ENCODE measurements at regions not wholly inside any gene's neighbourhood (a gene's known extent, or its start where the extent isn't known, plus 50 kb on each side); places are given as distances from the start of the nearest gene placed in this dataset.

DNA sequence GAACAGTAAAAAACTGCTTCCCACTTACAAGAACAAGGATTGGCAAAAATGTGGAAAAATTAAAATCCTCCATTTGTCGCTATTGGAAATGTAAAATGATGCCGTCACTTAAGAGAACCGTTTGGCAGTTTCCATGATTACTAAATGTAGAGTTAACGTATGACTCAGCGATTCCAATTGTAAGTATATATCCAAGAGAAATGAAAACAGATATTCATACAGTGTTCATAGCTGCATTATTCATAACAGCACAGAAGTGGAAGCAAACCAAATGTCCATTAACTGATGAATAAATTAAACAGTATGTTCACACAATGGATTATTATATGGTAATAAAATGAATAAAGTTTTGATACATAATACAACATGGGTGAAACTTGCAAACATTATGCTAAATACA, 971.0 kb downstream of the AMY1C start:
- Histone ChIP-seq H3K18ac (ENCODE audit: insufficient read length, low read depth, low read length) (no peak overlapping the region), H3K4ac (ENCODE audit: low read depth, low read length) (no peak overlapping the region), H4K8ac (replicated peaks; ENCODE audit: insufficient read length, low read depth, low read length) (no peak overlapping the region), H4K5ac (ENCODE audit: insufficient read length, low read depth, low read length) (no peak overlapping the region), H3K23ac (ENCODE audit: insufficient read length, low read depth, low read length) (no peak overlapping the region), H3T11ph (ENCODE audit: low read length) (no peak overlapping the region), H3K9me3 (ENCODE audit: control insufficient read depth, low read depth, low read length) (no peaks in the 10 kb centered on the region), H3K9ac (ENCODE audit: extremely low read depth, insufficient read length, low read length) (no peak overlapping the region), H2BK20ac (ENCODE audit: low read depth, low read length, poor library complexity, severe bottlenecking) (no peak overlapping the region), H2BK5ac (ENCODE audit: insufficient read length, low read length) (no peak overlapping the region), H3K4me1 (ENCODE audit: insufficient read depth, low read length) (no peaks in the 10 kb centered on the region), H2BK15ac (ENCODE audit: low read depth, low read length) (no peak overlapping the region), H3K79me2 (ENCODE audit: insufficient read depth, low read length) (no peaks in the 10 kb centered on the region), H3K56ac (ENCODE audit: insufficient read length, low read depth, low read length) (no peak overlapping the region), H3K27ac (ENCODE audit: insufficient read length, low read depth, low read length) (no peak overlapping the region), H4K91ac (ENCODE audit: insufficient read length, low read depth, low read length) (no peak overlapping the region), H3K27me3 (ENCODE audit: insufficient read depth, low read length) (no peaks in the 10 kb centered on the region), H2AFZ (ENCODE audit: low read length) (no peak overlapping the region), H3K23me2 (ENCODE audit: insufficient read length, low read depth, low read length, poor library complexity, severe bottlenecking) (no peaks in the 10 kb centered on the region), H2AK5ac (ENCODE audit: insufficient read length, low read length) (no peak overlapping the region), H2BK12ac (ENCODE audit: insufficient read length, low read depth, low read length) (no peak overlapping the region), H2BK120ac (ENCODE audit: low read depth, low read length, poor library complexity, severe bottlenecking) (no peak overlapping the region), H4K20me1 (ENCODE audit: control insufficient read depth, insufficient read depth, insufficient read length) (no peaks in the 10 kb centered on the region), H3K4me2 (ENCODE audit: insufficient read depth, insufficient read length, low read length) (no peak overlapping the region), H3K79me1 (ENCODE audit: insufficient read depth, low read depth, low read length, poor library complexity, severe bottlenecking) (no peaks in the 10 kb centered on the region), H3K14ac (ENCODE audit: insufficient read depth, low read length) (no peak overlapping the region)
- no peaks in the 10 kb centered on the region for H3K4me1 Mint-ChIP-seq
- H3K27ac Mint-ChIP-seq: no peak overlapping the region
- TF ChIP-seq, protein P1, sequence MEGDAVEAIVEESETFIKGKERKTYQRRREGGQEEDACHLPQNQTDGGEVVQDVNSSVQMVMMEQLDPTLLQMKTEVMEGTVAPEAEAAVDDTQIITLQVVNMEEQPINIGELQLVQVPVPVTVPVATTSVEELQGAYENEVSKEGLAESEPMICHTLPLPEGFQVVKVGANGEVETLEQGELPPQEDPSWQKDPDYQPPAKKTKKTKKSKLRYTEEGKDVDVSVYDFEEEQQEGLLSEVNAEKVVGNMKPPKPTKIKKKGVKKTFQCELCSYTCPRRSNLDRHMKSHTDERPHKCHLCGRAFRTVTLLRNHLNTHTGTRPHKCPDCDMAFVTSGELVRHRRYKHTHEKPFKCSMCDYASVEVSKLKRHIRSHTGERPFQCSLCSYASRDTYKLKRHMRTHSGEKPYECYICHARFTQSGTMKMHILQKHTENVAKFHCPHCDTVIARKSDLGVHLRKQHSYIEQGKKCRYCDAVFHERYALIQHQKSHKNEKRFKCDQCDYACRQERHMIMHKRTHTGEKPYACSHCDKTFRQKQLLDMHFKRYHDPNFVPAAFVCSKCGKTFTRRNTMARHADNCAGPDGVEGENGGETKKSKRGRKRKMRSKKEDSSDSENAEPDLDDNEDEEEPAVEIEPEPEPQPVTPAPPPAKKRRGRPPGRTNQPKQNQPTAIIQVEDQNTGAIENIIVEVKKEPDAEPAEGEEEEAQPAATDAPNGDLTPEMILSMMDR (conservative IDR thresholded peaks at IDR 0.05): no peak
- no CpG with 5 or more reads among the region's 5 CpGs for WGBS (ENCODE audit: extremely low coverage, insufficient read length, low lambda C conversion rate)
- DNase-seq: no peak
- peaks cover 6 to 10% of the 10 kb centered on the region in 2 experiments; a peak in 4 of 5 replicates for H3K9me3 Mint-ChIP-seq
- H3K36me3 Mint-ChIP-seq (ENCODE audit: insufficient read depth in 1 of 3, low read depth in 3 of 3): no peaks in the 10 kb centered on the region
- H3K27me3 Mint-ChIP-seq (ENCODE audit: low read depth): no peaks in the 10 kb centered on the region
- H3K4me3 Mint-ChIP-seq: no peak overlapping the region

All from H9 (cell line).